AG10803 (cell line): ENCODE measurements at regions not wholly inside any gene's neighbourhood (a gene's known extent, or its start where the extent isn't known, plus 50 kb on each side); places are given as distances from the start of the nearest gene placed in this dataset.

Source experiments
- DNase-seq: peaks from one replicate; pipeline ENCODE4 v3.0.0; 2010; ENCODE audit warnings: low read depth
- H3K4me3 ChIP-seq: 2 replicates; pipeline ENCODE4 v1.5.1; 2011; ENCODE audit warnings: mild to moderate bottlenecking, low read length, control low read depth
- CTCF ChIP-seq: conservative IDR thresholded peaks from 2 replicates; pipeline ENCODE4 v1.5.1; 2011; ENCODE audit warnings: mild to moderate bottlenecking, low read length, control low read depth, inconsistent platforms

GRCh38 chr14:44300916-44301315, 206.2 kb downstream of the FSCB start:
- no peak for TF ChIP-seq CTCF
- H3K4me3 ChIP-seq, result no peak overlapping the region
- no peak for DNase-seq

GRCh38 chr14:44297437-44297836, 209.6 kb downstream of the FSCB start:
- no peak for TF ChIP-seq CTCF
- no peak overlapping the region for H3K4me3 ChIP-seq
- no peak for DNase-seq

GRCh38 chr14:44291366-44291915, 215.6 kb downstream of the FSCB start:
- no peak for DNase-seq
- H3K4me3 ChIP-seq, result no peak overlapping the region
- TF ChIP-seq CTCF, result no peak

- no peak for DNase-seq
- no peak for TF ChIP-seq CTCF
- no peak overlapping the region for H3K4me3 ChIP-seq
Observed at GRCh38 chr14:44287858-44288257, 219.2 kb downstream of the FSCB start.

GRCh38 chr14:44286201-44286600, 220.9 kb downstream of the FSCB start:
- TF ChIP-seq CTCF, result no peak
- no peak for DNase-seq
- no peak overlapping the region for H3K4me3 ChIP-seq

- no peak for DNase-seq
- H3K4me3 ChIP-seq, result no peak overlapping the region
- TF ChIP-seq CTCF, result no peak
Observed at GRCh38 chr14:44283836-44284235, 223.2 kb downstream of the FSCB start.

- TF ChIP-seq CTCF, result no peak
- no peak overlapping the region for H3K4me3 ChIP-seq
- DNase-seq, result no peak
Observed at GRCh38 chr14:44279357-44279756, 227.7 kb downstream of the FSCB start.
